Ishikawa (cell line): ENCODE measurements at regions not wholly inside any gene's neighbourhood (a gene's known extent, or its start where the extent isn't known, plus 50 kb on each side); places are given as distances from the start of the nearest gene placed in this dataset.

Source experiments
- CEBPB ChIP-seq: IDR thresholded peaks from 2 replicates; pipeline ENCODE4 v1.6.1; 2012
- CREB1 ChIP-seq: IDR thresholded peaks from 2 replicates; pipeline ENCODE4 v1.6.1; 2012; ENCODE audit warnings: low read depth
- EGR1 ChIP-seq: IDR thresholded peaks from 2 replicates; pipeline ENCODE4 v1.6.1; 2012
- EP300 ChIP-seq: IDR thresholded peaks from 2 replicates; pipeline ENCODE4 v1.6.1; 2012; ENCODE audit warnings: borderline replicate concordance
- FOXM1 ChIP-seq: IDR thresholded peaks from 2 replicates; pipeline ENCODE4 v1.6.1; 2012; ENCODE audit warnings: low read depth, borderline replicate concordance
- MAX ChIP-seq: IDR thresholded peaks from 2 replicates; pipeline ENCODE4 v1.6.1; 2012
- NFIC ChIP-seq: IDR thresholded peaks from 2 replicates; pipeline ENCODE4 v1.6.1; 2012
- RAD21 ChIP-seq: IDR thresholded peaks from 2 replicates; pipeline ENCODE4 v1.6.1; 2012; ENCODE audit warnings: low read depth
- REST ChIP-seq: IDR thresholded peaks from 2 replicates; pipeline ENCODE4 v1.6.1; 2012; ENCODE audit warnings: low read depth, mild to moderate bottlenecking
- TAF1 ChIP-seq: IDR thresholded peaks from 2 replicates; pipeline ENCODE4 v1.6.1; 2012; ENCODE audit warnings: low read depth, mild to moderate bottlenecking
- TCF12 ChIP-seq: IDR thresholded peaks from 2 replicates; pipeline ENCODE4 v1.6.1; 2012; ENCODE audit warnings: low read depth
- TEAD4 ChIP-seq: IDR thresholded peaks from 2 replicates; pipeline ENCODE4 v1.6.1; 2012
- USF1 ChIP-seq: IDR thresholded peaks from 2 replicates; pipeline ENCODE4 v1.6.1; 2012
- YY1 ChIP-seq: IDR thresholded peaks from 2 replicates; pipeline ENCODE4 v1.6.1; 2012; ENCODE audit warnings: low read depth
- ZBTB7A ChIP-seq: IDR thresholded peaks from 2 replicates; pipeline ENCODE4 v1.6.1; 2012; ENCODE audit warnings: low read depth

DNA sequence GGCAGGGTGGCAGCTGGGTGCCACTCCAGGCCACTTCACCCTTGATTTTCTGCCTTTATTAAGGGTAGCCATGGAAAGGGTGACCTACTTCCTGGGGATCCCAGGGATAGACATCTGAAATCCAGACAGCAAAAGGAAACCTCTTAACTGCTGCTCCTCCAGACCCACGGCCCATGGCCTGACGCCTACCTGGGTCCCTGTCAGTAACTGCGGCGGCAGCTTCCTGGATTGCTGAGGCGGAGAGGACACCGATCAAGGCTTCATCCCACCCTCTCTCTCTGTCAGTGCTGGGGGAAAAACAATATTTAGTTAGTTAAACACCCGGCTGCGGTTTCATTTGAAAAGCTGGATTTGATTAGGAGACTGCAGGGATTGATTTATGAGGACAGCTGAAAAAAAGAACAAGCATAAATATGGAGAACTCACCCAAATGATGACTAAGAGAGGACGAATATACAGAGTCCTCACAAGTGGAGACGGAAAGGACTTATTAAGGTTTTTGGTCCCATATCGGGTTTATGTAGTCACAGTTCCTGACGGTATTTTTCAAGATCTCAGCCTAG, 158.7 kb upstream of the KLF4 start:
- TF ChIP-seq NFIC (no peak), TCF12 (no peak), TAF1 (no peak), MAX (no peak), TEAD4 (no peak), CREB1 (no peak), FOXM1 (no peak), CEBPB (no peak), RAD21 (no peak), EP300 (no peak), REST (no peak), YY1 (no peak), ZBTB7A (no peak), USF1 (no peak), EGR1 (no peak)

DNA sequence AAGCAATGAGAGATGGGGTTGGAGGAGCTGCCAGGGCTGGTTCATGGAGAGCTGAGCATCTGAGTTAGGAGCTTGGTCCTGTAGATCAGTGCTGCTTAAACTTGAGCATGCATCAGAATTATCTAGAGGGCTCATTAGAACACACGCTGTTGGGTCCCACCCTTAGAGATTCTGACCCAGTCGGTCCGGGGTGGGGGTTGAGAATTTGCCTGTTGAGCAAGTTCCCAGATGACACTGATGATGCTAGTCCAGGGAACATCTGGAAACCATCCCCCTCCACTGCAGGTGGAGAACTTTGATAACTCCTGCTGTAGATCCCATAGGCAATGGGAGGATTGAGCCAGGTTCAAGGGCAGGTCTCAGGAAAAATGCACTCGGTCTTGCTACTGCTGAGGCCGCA, 158.0 kb upstream of the KLF4 start:
- TF ChIP-seq FOXM1 (no peak), TAF1 (no peak), TCF12 (no peak), USF1 (no peak), CREB1 (no peak), EGR1 (no peak), TEAD4 (no peak)

GRCh38 chr9:107647141-107647540, 157.6 kb upstream of the KLF4 start:
- no peak for TF ChIP-seq REST
- TF ChIP-seq TAF1 = no peak
- no peak for TF ChIP-seq ZBTB7A
- no peak for TF ChIP-seq FOXM1
- TF ChIP-seq TCF12 = no peak
- TF ChIP-seq TEAD4 = no peak
- TF ChIP-seq CEBPB = no peak
- no peak for TF ChIP-seq MAX
- no peak for TF ChIP-seq USF1
- TF ChIP-seq RAD21 = no peak
- TF ChIP-seq YY1 = no peak
- TF ChIP-seq NFIC = no peak
- no peak for TF ChIP-seq EP300
- no peak for TF ChIP-seq EGR1
- TF ChIP-seq CREB1 = no peak

- TF ChIP-seq MAX = no peak
- no peak for TF ChIP-seq FOXM1
- TF ChIP-seq ZBTB7A = no peak
- TF ChIP-seq EGR1 = no peak
- no peak for TF ChIP-seq EP300
- TF ChIP-seq USF1 = no peak
- no peak for TF ChIP-seq RAD21
- TF ChIP-seq TCF12 = no peak
- no peak for TF ChIP-seq CREB1
- TF ChIP-seq TEAD4 = no peak
These were observed 155.9 kb upstream of the KLF4 start for GRCh38 chr9:107645464-107645833.

DNA sequence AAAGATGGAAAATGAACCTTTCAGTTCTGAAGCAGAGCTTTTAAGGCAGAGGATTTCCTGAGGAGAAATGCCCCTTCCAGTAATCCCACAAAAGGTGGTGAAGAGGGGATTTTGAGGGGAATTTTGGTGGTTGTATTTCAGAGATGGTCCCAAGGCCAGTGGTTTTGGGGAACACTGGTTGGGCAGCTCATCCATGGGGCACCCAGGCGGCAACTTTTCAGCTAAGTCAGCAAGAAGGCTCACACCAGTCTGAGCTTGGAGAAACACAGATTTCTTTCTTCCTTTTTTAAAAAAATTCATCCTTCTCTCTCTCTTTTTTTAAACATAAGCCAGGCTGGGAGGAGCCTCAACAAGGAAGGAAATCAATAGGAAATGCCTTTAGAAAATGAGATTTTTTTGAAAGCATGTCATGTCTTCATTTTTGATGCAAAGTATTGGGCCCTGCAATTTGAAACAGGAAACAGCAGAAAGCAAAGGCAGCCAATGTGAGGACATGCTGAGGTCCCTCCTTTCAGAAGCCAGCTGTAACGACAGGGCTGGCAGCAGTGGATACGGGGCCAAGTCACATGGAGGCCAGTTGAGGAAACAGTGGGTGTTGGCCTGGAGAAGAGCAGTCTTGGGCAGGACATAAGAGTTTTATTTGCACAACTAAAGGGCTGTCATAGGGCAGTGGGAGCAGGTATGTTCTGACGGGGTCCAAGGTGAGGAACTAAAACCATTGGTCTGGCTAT, 155.3 kb upstream of the KLF4 start:
- TF ChIP-seq MAX (no peak), FOXM1 (no peak), TEAD4 (no peak), TCF12 (no peak), USF1 (no peak), ZBTB7A (no peak), TAF1 (no peak), REST (no peak), NFIC (no peak), CEBPB (no peak), EP300 (no peak), EGR1 (no peak), RAD21 (no peak), CREB1 (no peak), YY1 (no peak)
